ENCODE measurements at regions not wholly inside any gene's neighbourhood (a gene's known extent, or its start where the extent isn't known, plus 50 kb on each side); places are given as distances from the start of the nearest gene placed in this dataset.

DNA sequence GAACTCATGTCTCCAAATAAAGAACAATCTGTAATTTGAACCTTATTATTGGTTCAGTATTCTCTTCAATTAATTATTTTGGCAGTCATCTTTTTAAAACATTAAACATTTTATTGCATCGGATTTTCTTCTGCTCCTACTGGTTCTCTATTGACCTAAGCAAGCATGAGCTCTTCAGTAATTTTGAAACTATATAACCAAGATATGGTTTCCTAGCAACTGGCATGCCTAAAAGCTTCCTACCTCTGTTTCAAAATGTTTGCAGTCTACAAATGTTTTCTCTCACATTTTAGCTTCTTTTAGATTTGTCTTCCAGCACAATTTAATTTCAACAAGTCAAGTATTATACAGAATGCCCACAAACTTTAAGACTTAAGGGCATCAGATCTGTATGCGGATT lies 371.3 kb downstream of the GPM6A start:
- no peak for DNase-seq (ENCODE audit: low spot score)

GRCh38 chr4:175441256-175441655 lies 370.8 kb downstream of the GPM6A start:
- DNase-seq (ENCODE audit: low spot score) = no peak

GRCh38 chr4:175443547-175443946 lies 368.5 kb downstream of the GPM6A start:
- DNase-seq (ENCODE audit: low spot score) = no peak

GRCh38 chr4:175444512-175444911 lies 367.6 kb downstream of the GPM6A start:
- DNase-seq (ENCODE audit: low spot score) = no peak

DNA sequence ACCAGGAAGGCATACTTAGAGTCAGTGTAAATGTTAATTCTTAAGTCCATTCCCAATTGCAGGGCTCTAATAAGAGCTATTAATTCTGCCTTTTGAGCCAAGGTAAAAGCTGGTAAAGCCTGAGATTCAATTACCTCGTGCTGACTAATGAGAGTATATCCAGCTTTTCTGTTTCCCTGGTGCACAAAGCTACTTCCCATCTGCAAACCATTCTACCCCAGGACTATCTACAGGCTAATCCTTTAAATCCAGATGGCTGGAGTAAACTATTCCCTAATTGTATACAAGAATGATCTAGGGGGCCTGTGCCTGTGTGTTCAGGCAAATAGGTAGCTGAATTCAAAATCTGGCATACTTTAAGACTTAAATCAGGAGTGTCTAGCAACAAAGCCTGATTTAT lies 365.0 kb downstream of the GPM6A start:
- peak; percentile 55 for DNase-seq (ENCODE audit: low spot score)

DNA sequence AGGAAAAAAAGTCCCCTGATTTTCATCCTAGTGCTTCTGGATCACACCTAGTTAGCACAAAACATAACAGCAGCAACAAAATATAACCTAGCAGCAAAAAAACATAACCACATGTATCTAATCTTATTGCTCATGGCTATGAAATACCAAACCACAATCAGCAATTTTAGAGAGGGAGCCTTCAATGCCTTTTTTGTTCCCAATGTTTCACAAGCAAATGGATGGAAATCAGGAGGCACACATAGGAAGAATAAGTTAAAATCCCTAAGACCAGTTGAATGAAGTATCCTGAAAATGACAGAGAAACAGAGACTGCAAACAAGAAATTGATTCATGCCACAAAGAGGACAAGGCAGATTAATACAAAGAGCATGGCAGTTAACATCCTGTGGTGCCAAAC lies 361.6 kb downstream of the GPM6A start:
- DNase-seq (ENCODE audit: low spot score) = no peak

- no peak for DNase-seq (ENCODE audit: low spot score)
Observed at GRCh38 chr4:175451238-175451965, 360.7 kb downstream of the GPM6A start.

DNA sequence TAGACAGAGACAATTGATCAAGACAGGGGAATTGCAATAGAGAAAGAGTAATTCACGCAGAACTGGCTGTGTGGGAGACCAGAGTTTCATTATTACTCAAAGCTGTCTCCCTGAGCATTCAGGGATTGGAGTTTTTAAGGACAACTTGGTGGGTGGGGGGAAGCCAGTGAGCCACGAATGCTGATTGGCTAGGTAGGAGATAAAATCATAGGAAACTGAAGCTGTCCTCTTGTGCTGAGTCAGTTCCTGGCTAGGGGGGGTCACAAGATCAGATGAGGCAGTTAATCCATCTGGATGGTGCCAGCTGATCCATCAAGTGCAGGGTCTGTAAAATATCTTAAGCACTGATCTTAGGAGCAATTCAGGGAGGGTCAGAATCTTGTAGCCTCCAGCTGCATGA lies 358.6 kb downstream of the GPM6A start:
- DNase-seq (ENCODE audit: low spot score) = no peak

DNA sequence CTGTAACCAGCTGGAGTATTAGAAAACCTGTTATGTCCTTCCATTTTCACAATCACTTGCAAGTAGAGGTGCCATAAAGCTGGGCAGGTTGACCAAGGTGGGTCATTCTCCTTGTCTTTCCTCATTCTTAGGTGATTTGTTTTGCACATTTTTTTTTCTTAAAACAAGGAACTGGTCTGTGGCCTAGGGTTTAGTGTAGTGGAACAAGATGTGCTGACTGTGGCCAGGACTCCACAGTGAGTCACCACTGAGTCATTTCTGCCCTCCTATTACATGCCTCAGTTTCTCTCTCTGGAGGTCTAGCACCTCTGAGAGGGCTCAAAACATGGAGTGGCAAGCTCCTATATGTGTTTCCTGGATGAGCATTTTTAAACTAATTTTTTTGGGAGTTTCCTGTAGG lies 355.9 kb downstream of the GPM6A start:
- no peak for DNase-seq (ENCODE audit: low spot score)

DNA sequence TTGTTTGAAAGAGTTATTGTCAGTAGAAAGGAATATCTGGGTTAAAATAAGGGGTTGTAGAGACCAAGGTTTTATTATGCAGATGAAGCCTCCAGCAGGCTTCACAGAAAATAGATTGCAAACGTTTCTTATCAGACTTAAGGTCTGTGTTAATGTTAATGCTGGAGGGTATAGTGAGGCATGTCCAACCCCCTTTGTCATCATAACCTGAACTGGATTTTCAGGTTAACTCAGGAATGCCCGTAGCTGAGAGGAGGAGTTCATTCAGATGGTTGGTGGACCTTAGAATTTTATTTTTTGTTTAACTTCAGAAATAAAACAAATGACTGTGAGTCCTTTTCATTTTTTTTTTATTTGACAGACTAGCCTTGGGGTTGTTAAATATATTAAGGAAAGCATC lies 354.1 kb downstream of the GPM6A start:
- no peak for DNase-seq (ENCODE audit: low spot score)

GRCh38 chr4:175459571-175459970 lies 352.5 kb downstream of the GPM6A start:
- no peak for DNase-seq (ENCODE audit: low spot score)

GRCh38 chr4:175460414-175460813 lies 351.6 kb downstream of the GPM6A start:
- no peak for DNase-seq (ENCODE audit: low spot score)

- no peak for DNase-seq (ENCODE audit: low spot score)
Observed at GRCh38 chr4:175469514-175469913, 342.6 kb downstream of the GPM6A start.

- DNase-seq (ENCODE audit: low spot score) = no peak
Observed at GRCh38 chr4:175470131-175470530, 341.9 kb downstream of the GPM6A start.

DNA sequence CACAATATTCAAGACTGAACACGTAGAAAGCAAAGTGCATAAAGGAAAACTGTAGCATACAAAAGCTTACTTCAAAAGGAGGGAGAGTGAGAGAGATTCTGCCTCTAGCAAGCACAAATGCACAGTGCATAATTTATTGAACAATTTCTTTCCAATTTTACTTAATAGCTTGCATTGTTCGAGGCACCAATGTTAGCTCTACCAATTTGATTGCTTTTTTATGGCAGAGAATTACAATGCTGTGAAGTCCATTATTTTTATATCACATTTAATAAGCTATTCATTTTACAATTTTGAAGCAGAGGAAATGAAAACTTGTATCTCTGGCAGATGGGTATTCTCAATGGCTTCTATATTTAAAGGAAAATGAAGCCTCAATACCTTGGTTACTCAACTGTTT lies 331.7 kb downstream of the GPM6A start:
- DNase-seq (ENCODE audit: low spot score) = no peak

DNA sequence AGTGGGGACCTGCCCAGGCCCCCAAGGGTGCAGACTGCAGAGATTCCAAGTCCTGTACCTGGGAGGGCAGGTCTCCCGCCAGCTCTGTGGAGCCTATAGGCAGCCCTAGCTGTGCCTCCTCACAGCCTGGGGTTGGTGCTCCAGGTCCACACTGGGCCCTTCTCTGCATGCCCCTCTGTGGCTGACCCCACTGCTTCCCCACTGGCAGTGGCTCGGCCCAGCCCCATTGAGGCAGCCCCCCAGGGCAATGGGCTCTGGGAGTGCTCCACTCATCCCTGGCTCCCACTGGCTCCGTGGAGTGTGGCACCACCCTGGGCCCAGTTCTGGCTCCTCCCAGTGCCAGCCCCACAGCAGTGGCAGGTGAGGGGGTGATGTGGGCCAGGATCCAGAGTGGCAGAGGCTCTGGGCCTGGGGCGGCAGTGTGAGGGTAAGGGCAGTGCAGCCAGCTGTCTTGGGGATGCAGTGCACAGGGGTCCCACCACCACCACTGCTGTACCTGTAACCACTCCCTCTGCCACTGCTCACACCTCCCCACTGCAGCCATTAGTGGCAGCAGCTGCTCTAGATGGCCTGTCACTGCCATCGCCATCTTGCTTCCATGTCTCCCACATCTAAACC lies 312.2 kb downstream of the GPM6A start:
- DNase-seq (ENCODE audit: low spot score) = no peak

- no peak for DNase-seq (ENCODE audit: low spot score)
Observed at GRCh38 chr4:175504318-175504717, 307.7 kb downstream of the GPM6A start.

- DNase-seq (ENCODE audit: low spot score) = peak; percentile 43
Observed at GRCh38 chr4:175509320-175509719, 302.7 kb downstream of the GPM6A start.

- no peak for DNase-seq (ENCODE audit: low spot score)
Observed at GRCh38 chr4:175511861-175512260, 300.2 kb downstream of the GPM6A start.

- DNase-seq (ENCODE audit: low spot score) = no peak
Observed at GRCh38 chr4:175514174-175514573, 297.9 kb downstream of the GPM6A start.

- no peak for DNase-seq (ENCODE audit: low spot score)
Observed at GRCh38 chr4:175530655-175531054, 281.4 kb downstream of the GPM6A start.

- DNase-seq (ENCODE audit: low spot score) = no peak
Observed at GRCh38 chr4:175531405-175532091, 280.5 kb downstream of the GPM6A start.

- DNase-seq (ENCODE audit: low spot score) = no peak
Observed at GRCh38 chr4:175536852-175537453, 275.1 kb downstream of the GPM6A start.
